ENCODE measurements at regions not wholly inside any gene's neighbourhood (a gene's known extent, or its start where the extent isn't known, plus 50 kb on each side); places are given as distances from the start of the nearest gene placed in this dataset.
"Not testable (repeated sequence)": the region's sequence is repeated elsewhere in the genome, so short reads cannot be mapped to it uniquely, and the experiment has no call there.

- DNase-seq (ENCODE audit: low spot score) = no peak
- no peak for FAIRE-seq
Observed at GRCh38 chr20:10109641-10110040, 74.9 kb downstream of the ANKEF1 start.

GRCh38 chr20:10110151-10110550, 75.4 kb downstream of the ANKEF1 start:
- DNase-seq (ENCODE audit: low spot score) (peak; percentile 73), FAIRE-seq (peak; percentile 94)

GRCh38 chr20:10111139-10111958, 76.6 kb downstream of the ANKEF1 start:
- DNase-seq (ENCODE audit: low spot score) (no peak), FAIRE-seq (no peak)

GRCh38 chr20:10111959-10112250, 77.1 kb downstream of the ANKEF1 start:
- DNase-seq (ENCODE audit: low spot score) (no peak), FAIRE-seq (no peak)

GRCh38 chr20:10113746-10114145, 79.0 kb downstream of the ANKEF1 start:
- DNase-seq (ENCODE audit: low spot score) = peak; percentile 72
- peak; percentile 85 for FAIRE-seq

GRCh38 chr20:10114598-10114997, 79.8 kb downstream of the ANKEF1 start:
- DNase-seq (ENCODE audit: low spot score) (no peak), FAIRE-seq (no peak)

GRCh38 chr20:10115021-10115420, 80.2 kb downstream of the ANKEF1 start:
- FAIRE-seq = peak; percentile 96

GRCh38 chr20:10119336-10119735, 84.5 kb downstream of the ANKEF1 start:
- DNase-seq (ENCODE audit: low spot score) (no peak), FAIRE-seq (no peak)

More at GRCh38 chr20:10115021-10115420, 80.2 kb downstream of the ANKEF1 start:
- DNase-seq (ENCODE audit: low spot score) = peak; percentile 81

- not testable (repeated sequence) for FAIRE-seq; DNase-seq (ENCODE audit: low spot score)
Observed at GRCh38 chr20:10124883-10125282, 90.1 kb downstream of the ANKEF1 start.

- no peak for DNase-seq (ENCODE audit: low spot score)
- FAIRE-seq = peak; percentile 61
Observed at GRCh38 chr20:10125757-10126156, 91.0 kb downstream of the ANKEF1 start.

- FAIRE-seq = no peak
- DNase-seq (ENCODE audit: low spot score) = no peak
Observed at GRCh38 chr20:10129749-10130148, 88.9 kb upstream of the SNAP25 start.

- no peak for DNase-seq (ENCODE audit: low spot score)
- no peak for FAIRE-seq
Observed at GRCh38 chr20:10131732-10132345, 86.8 kb upstream of the SNAP25 start.

- FAIRE-seq (no peak), DNase-seq (ENCODE audit: low spot score) (no peak)
Observed at GRCh38 chr20:10132387-10132786, 86.2 kb upstream of the SNAP25 start.

- no peak for FAIRE-seq
- DNase-seq (ENCODE audit: low spot score) = no peak
Observed at GRCh38 chr20:10133532-10133931, 85.1 kb upstream of the SNAP25 start.

GRCh38 chr20:10134176-10134575, 84.5 kb upstream of the SNAP25 start:
- no peak for FAIRE-seq
- DNase-seq (ENCODE audit: low spot score) = no peak

GRCh38 chr20:10135438-10135837, 83.2 kb upstream of the SNAP25 start:
- DNase-seq (ENCODE audit: low spot score) (no peak), FAIRE-seq (no peak)

GRCh38 chr20:10137032-10137431, 81.6 kb upstream of the SNAP25 start:
- FAIRE-seq = no peak
- no peak for DNase-seq (ENCODE audit: low spot score)

- DNase-seq (ENCODE audit: low spot score) (no peak), FAIRE-seq (no peak)
Observed at GRCh38 chr20:10137533-10137932, 81.1 kb upstream of the SNAP25 start.

GRCh38 chr20:10157549-10157948, 61.1 kb upstream of the SNAP25 start:
- DNase-seq (ENCODE audit: low spot score) = no peak
- FAIRE-seq = no peak

GRCh38 chr20:10167040-10167439, 51.6 kb upstream of the SNAP25 start:
- FAIRE-seq = no peak

GRCh38 chr20:10167594-10167993, 51.0 kb upstream of the SNAP25 start:
- no peak for FAIRE-seq
- DNase-seq (ENCODE audit: low spot score) = no peak

More at GRCh38 chr20:10167040-10167439, 51.6 kb upstream of the SNAP25 start:
- DNase-seq (ENCODE audit: low spot score) = no peak

All from RCC 7860 (cell line).